Activated naive CD8-positive, alpha-beta T cell treated with anti-CD3 and anti-CD28 coated beads, Interleukin-2, amount 10 ng/mL, durations not matched to agents 7 days and 5 days (primary cell): ENCODE measurements at regions not wholly inside any gene's neighbourhood (a gene's known extent, or its start where the extent isn't known, plus 50 kb on each side); places are given as distances from the start of the nearest gene placed in this dataset.

Experiments used
- ATAC-seq: fragments of 150-1000 bp; cut with Tn5 transposase; one replicate; pipeline ENCODE4 v1.10.0; 2021; ENCODE audit warnings: low read depth, moderate library complexity
- POLR2A ChIA-PET: fragments of 350-600 bp; sonication (Branson Sonifier 250); formaldehyde crosslinking; loops from one replicate; lab custom pipeline; 2021; ENCODE audit warnings: antibody characterized with exemption; lab: Charles Lee
- DNase-seq: peaks from one replicate; pipeline ENCODE4 v3.0.0; 2021
- H3K27ac Mint-ChIP-seq: one replicate; pipeline ENCODE4 v1.8.0; 2022; ENCODE audit warnings: mild to moderate bottlenecking, mixed read lengths
- H3K27me3 Mint-ChIP-seq: one replicate; pipeline ENCODE4 v1.8.0; 2022; ENCODE audit warnings: mild to moderate bottlenecking, moderate library complexity, mixed read lengths
- H3K36me3 Mint-ChIP-seq: one replicate; pipeline ENCODE4 v1.8.0; 2021; ENCODE audit warnings: mild to moderate bottlenecking, mixed read lengths
- H3K4me1 Mint-ChIP-seq: one replicate; pipeline ENCODE4 v1.8.0; 2021; ENCODE audit warnings: mixed read lengths
- H3K4me3 Mint-ChIP-seq: one replicate; pipeline ENCODE4 v1.8.0; 2022; ENCODE audit warnings: mild to moderate bottlenecking, moderate library complexity, mixed read lengths
- H3K9me3 Mint-ChIP-seq: one replicate; pipeline ENCODE4 v1.8.0; 2021; ENCODE audit warnings: mixed read lengths

GRCh38 chr21:38879912-38880576 lies 74.3 kb downstream of the ETS2 start:
- DNase-seq (no peak), ATAC-seq (no peak)
- Mint-ChIP-seq H3K9me3 (peaks cover 5% of the 10 kb centered on the region), H3K27me3 (peaks cover 3% of the 10 kb centered on the region), H3K4me3 (no peak overlapping the region), H3K27ac (no peak overlapping the region), H3K36me3 (no peaks in the 10 kb centered on the region), H3K4me1 (no peaks in the 10 kb centered on the region)
- POLR2A ChIA-PET: no interaction called here

- H3K4me1 Mint-ChIP-seq: no peaks in the 10 kb centered on the region
- no peak overlapping the region for H3K4me3 Mint-ChIP-seq
- peaks cover 3% of the 10 kb centered on the region for H3K27me3 Mint-ChIP-seq
- DNase-seq (no peak), ATAC-seq (no peak)
- H3K27ac Mint-ChIP-seq: no peak overlapping the region
- H3K9me3 Mint-ChIP-seq: peaks cover 2% of the 10 kb centered on the region
- POLR2A ChIA-PET: no interaction called here
- H3K36me3 Mint-ChIP-seq: no peaks in the 10 kb centered on the region
Measured at GRCh38 chr21:38878379-38879179, 72.8 kb downstream of the ETS2 start.

- Mint-ChIP-seq H3K36me3 (no peaks in the 10 kb centered on the region), H3K4me3 (no peak overlapping the region), H3K27ac (no peak overlapping the region), H3K9me3 (no peaks in the 10 kb centered on the region), H3K27me3 (peaks cover 8% of the 10 kb centered on the region), H3K4me1 (no peaks in the 10 kb centered on the region)
- DNase-seq: no peak
- POLR2A ChIA-PET: no interaction called here
- no peak for ATAC-seq
Measured at GRCh38 chr21:38875694-38876492, 70.2 kb downstream of the ETS2 start.
